ENCODE measurements at regions not wholly inside any gene's neighbourhood (a gene's known extent, or its start where the extent isn't known, plus 50 kb on each side); places are given as distances from the start of the nearest gene placed in this dataset.

DNA sequence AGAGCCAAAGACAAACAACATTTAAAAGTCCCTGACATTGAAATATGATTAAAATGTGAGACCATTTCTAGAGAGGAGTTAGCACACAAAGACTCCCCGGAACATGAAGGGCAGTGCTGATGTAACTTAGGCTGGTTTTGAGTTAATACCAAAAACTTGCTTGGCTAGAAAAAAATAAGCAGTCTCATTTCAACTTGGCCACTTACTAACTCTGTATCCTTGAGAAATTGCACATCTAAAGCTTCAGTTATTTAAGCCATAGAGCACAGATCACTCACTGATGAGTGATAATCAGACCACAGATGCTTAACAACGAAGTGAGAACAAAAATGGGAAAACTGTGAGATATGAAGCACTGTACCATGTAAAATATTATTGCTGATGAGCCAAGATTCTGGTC is 65.9 kb upstream of the MAOA start:
- H3K27ac ChIP-seq, result no peak overlapping the region
- TF ChIP-seq, protein P1, sequence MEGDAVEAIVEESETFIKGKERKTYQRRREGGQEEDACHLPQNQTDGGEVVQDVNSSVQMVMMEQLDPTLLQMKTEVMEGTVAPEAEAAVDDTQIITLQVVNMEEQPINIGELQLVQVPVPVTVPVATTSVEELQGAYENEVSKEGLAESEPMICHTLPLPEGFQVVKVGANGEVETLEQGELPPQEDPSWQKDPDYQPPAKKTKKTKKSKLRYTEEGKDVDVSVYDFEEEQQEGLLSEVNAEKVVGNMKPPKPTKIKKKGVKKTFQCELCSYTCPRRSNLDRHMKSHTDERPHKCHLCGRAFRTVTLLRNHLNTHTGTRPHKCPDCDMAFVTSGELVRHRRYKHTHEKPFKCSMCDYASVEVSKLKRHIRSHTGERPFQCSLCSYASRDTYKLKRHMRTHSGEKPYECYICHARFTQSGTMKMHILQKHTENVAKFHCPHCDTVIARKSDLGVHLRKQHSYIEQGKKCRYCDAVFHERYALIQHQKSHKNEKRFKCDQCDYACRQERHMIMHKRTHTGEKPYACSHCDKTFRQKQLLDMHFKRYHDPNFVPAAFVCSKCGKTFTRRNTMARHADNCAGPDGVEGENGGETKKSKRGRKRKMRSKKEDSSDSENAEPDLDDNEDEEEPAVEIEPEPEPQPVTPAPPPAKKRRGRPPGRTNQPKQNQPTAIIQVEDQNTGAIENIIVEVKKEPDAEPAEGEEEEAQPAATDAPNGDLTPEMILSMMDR (conservative IDR thresholded peaks at IDR 0.05), result no peak
- no peak for TF ChIP-seq ZFX (IDR thresholded peaks at IDR 0.05)

DNA sequence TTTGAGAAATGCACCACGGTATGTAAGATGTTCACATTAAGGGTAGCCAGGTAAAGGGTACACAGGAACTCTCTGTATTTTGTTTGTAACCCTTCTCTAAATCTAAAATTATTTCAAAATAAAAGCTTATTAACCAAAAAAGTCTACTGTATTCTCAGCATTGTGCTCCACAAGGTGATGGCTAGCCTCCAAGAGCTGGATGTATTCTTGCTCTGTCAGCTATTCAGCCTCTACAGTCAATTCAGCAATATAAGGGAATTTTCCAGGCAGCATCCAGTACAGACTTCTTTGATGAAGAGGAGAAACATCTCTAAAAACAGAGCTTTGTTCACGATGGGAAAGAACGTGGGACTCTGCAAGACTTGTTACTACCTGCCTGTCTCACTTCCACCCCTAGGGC is 63.5 kb upstream of the MAOA start:
- no peak overlapping the region for H3K27ac ChIP-seq
- TF ChIP-seq, protein P1 (conservative IDR thresholded peaks at IDR 0.05), result no peak
- no peak for TF ChIP-seq ZFX (IDR thresholded peaks at IDR 0.05)

DNA sequence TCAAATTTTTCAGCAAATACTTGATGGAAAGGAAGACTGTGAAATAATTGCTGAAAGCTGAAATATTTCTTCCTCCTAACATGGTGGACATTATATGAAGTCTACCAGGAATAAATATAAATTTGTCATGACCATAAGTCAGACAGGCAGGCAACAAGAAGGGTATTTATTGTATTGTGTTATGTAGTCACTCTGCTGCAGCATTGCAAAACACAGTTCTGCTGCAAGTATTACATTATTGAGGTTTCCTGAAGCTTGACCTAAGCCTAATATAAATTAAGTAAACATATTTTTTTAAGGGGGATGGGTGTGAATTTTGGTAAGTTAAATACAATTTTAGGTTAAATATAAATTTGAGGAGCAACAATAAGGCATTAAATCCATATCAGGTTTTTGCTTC is 60.2 kb upstream of the MAOA start:
- no peak overlapping the region for H3K27ac ChIP-seq
- TF ChIP-seq, protein P1 (conservative IDR thresholded peaks at IDR 0.05), result no peak
- TF ChIP-seq ZFX (IDR thresholded peaks at IDR 0.05), result no peak

DNA sequence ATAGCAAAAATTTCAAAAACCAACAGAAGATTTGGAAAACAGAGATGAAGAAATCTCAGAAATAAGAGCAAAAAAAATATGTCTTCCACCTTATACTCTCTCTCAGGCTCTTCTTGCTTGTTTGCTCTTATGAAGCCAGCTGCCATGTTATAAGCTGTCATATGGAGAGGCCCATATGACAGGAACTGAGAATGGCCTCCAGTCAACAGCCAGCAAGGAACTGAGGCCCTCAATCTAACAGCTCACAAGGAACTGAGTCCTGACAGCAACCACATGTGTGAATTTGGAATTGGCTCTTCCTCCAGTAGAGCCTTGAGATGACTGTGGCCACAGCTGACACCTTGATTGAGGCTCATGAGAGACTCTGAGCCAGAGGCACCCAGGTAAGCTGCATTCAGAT is 51.3 kb upstream of the MAOA start:
- no peak overlapping the region for H3K27ac ChIP-seq
- TF ChIP-seq, protein P1 (conservative IDR thresholded peaks at IDR 0.05), result no peak
- TF ChIP-seq ZFX (IDR thresholded peaks at IDR 0.05), result no peak

DNA sequence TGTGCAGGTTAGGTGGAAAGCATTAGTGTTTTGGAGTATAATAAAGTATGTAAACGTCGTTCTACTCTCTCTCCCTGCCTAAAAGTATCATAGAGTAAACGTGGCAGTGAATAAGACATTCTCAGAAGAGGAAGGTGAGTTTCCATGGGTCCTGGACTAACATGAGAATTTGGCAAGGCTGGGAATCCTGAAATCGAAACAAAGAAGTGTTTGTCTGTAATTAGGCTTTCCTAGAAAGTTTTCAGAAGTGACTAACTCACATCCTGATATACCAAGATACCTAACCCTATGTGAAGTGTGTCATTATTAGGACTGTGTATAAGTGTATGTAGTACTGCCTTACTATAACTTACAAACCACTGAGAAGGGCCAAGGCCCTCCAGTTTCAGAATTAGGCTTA is 50.7 kb upstream of the MAOA start:
- no peak overlapping the region for H3K27ac ChIP-seq
- TF ChIP-seq, protein P1 (conservative IDR thresholded peaks at IDR 0.05), result no peak
